ENCODE measurements at regions not wholly inside any gene's neighbourhood (a gene's known extent, or its start where the extent isn't known, plus 50 kb on each side); places are given as distances from the start of the nearest gene placed in this dataset.

- no peak for DNase-seq (ENCODE audit: low spot score)
- H3K9me2 ChIP-seq (ENCODE audit: insufficient read depth, low read length) = no peaks in the 10 kb centered on the region
- no peaks in the 10 kb centered on the region for H3K4me1 ChIP-seq (ENCODE audit: insufficient read depth, low read length, poor library complexity, severe bottlenecking)
- H3K79me2 ChIP-seq (ENCODE audit: insufficient read depth, low read depth, low read length) = no peaks in the 10 kb centered on the region
- no peak overlapping the region for H2AFZ ChIP-seq (ENCODE audit: low read length)
- CTCF ChIA-PET (ENCODE audit: unreplicated experiment) = no interaction called here
- BruUV-seq (replicated peaks) = no TSS peak
- H3K27ac ChIP-seq (ENCODE audit: low read depth, low read length, poor library complexity, severe bottlenecking) = no peak overlapping the region
- POLR2A ChIA-PET = no interaction called here
- no peaks in the 10 kb centered on the region for H3K9me3 ChIP-seq (ENCODE audit: low read length)
- H3K4me2 ChIP-seq (ENCODE audit: low read length) = no peak overlapping the region
- H3K4me3 ChIP-seq (ENCODE audit: low read depth, low read length, poor library complexity, severe bottlenecking) = no peak overlapping the region
- H4K20me1 ChIP-seq (ENCODE audit: insufficient read depth, low read length) = no peaks in the 10 kb centered on the region
- TF ChIP-seq CTCF (conservative IDR thresholded peaks at IDR 0.05; ENCODE audit: low read length) (no peak), EZH2phosphoT487 (IDR thresholded peaks at IDR 0.05; ENCODE audit: borderline replicate concordance, low read depth, low read length) (no peak)
- intact Hi-C loops (cut with micrococcal nuclease; ENCODE audit: unreplicated experiment) = no loop called here
- no peaks in the 10 kb centered on the region for H3K36me3 ChIP-seq (ENCODE audit: insufficient read depth, low read length)
These were observed 120.4 kb downstream of the ZNF608 start for GRCh38 chr5:124626053-124626452.

- Histone ChIP-seq H3K79me2 (ENCODE audit: insufficient read depth, low read depth, low read length) (no peaks in the 10 kb centered on the region), H3K36me3 (ENCODE audit: insufficient read depth, low read length) (no peaks in the 10 kb centered on the region), H4K20me1 (ENCODE audit: insufficient read depth, low read length) (no peaks in the 10 kb centered on the region), H3K9me3 (ENCODE audit: low read length) (no peaks in the 10 kb centered on the region), H3K4me3 (ENCODE audit: low read depth, low read length, poor library complexity, severe bottlenecking) (no peak overlapping the region), H3K4me1 (ENCODE audit: insufficient read depth, low read length, poor library complexity, severe bottlenecking) (no peaks in the 10 kb centered on the region), H3K27ac (ENCODE audit: low read depth, low read length, poor library complexity, severe bottlenecking) (no peak overlapping the region), H2AFZ (ENCODE audit: low read length) (no peak overlapping the region), H3K9me2 (ENCODE audit: insufficient read depth, low read length) (no peaks in the 10 kb centered on the region), H3K4me2 (ENCODE audit: low read length) (no peak overlapping the region)
- DNase-seq (ENCODE audit: low spot score) = no peak
- BruUV-seq (replicated peaks) = no TSS peak
- intact Hi-C loops (cut with micrococcal nuclease; ENCODE audit: unreplicated experiment) = no loop called here
- ChIA-PET CTCF (ENCODE audit: unreplicated experiment) (no interaction called here), POLR2A (no interaction called here)
- TF ChIP-seq CTCF (conservative IDR thresholded peaks at IDR 0.05; ENCODE audit: low read length) (no peak), EZH2phosphoT487 (IDR thresholded peaks at IDR 0.05; ENCODE audit: borderline replicate concordance, low read depth, low read length) (no peak)
These were observed 123.2 kb downstream of the ZNF608 start for GRCh38 chr5:124623265-124623664.

GRCh38 chr5:124622851-124623250, 123.6 kb downstream of the ZNF608 start:
- Histone ChIP-seq H3K4me1 (ENCODE audit: insufficient read depth, low read length, poor library complexity, severe bottlenecking) (no peaks in the 10 kb centered on the region), H3K9me3 (ENCODE audit: low read length) (no peaks in the 10 kb centered on the region), H2AFZ (ENCODE audit: low read length) (no peak overlapping the region), H3K4me3 (ENCODE audit: low read depth, low read length, poor library complexity, severe bottlenecking) (no peak overlapping the region), H4K20me1 (ENCODE audit: insufficient read depth, low read length) (no peaks in the 10 kb centered on the region), H3K36me3 (ENCODE audit: insufficient read depth, low read length) (no peaks in the 10 kb centered on the region), H3K27ac (ENCODE audit: low read depth, low read length, poor library complexity, severe bottlenecking) (no peak overlapping the region), H3K9me2 (ENCODE audit: insufficient read depth, low read length) (no peaks in the 10 kb centered on the region), H3K79me2 (ENCODE audit: insufficient read depth, low read depth, low read length) (no peaks in the 10 kb centered on the region), H3K4me2 (ENCODE audit: low read length) (no peak overlapping the region)
- CTCF ChIA-PET (ENCODE audit: unreplicated experiment) = no interaction called here
- POLR2A ChIA-PET = no interaction called here
- no TSS peak for BruUV-seq (replicated peaks)
- TF ChIP-seq CTCF (conservative IDR thresholded peaks at IDR 0.05; ENCODE audit: low read length) (no peak), EZH2phosphoT487 (IDR thresholded peaks at IDR 0.05; ENCODE audit: borderline replicate concordance, low read depth, low read length) (no peak)
- intact Hi-C loops (cut with micrococcal nuclease; ENCODE audit: unreplicated experiment) = no loop called here
- DNase-seq (ENCODE audit: low spot score) = no peak
